IMR-90 (cell line): ENCODE measurements at regions not wholly inside any gene's neighbourhood (a gene's known extent, or its start where the extent isn't known, plus 50 kb on each side); places are given as distances from the start of the nearest gene placed in this dataset.

Experiments used
- ATAC-seq: fragments of 200-7000 bp; cut with Tn5 transposase; 2 replicates; pipeline ENCODE4 v1.9.1; 2020; ENCODE audit warnings: low read depth, mild to moderate bottlenecking, moderate library complexity
- BruUV-seq: library from RNA; stranded (reverse); fragments of 400-500 nt; replicated peaks from 2 replicates; lab custom pipeline; 2021; lab: Mats Ljungman, UMichigan
- CTCF ChIA-PET: fragments of 300-600 bp; formaldehyde crosslinking; extraction: SDS; loops from one replicate; lab custom pipeline; 2021; ENCODE audit warnings: antibody characterized with exemption; lab: Yijun Ruan, JAX
- POLR2A ChIA-PET: fragments of 300-600 bp; sonication (Branson Sonifier 250); formaldehyde crosslinking; loops from one replicate; lab custom pipeline; 2022; ENCODE audit warnings: antibody characterized with exemption; ENCODE audit not compliant: unreplicated experiment; lab: Charles Lee
- DNase-seq: peaks from one replicate; pipeline ENCODE4 v3.0.0; 2013
- H2AFZ ChIP-seq: replicated peaks from 2 replicates; pipeline ENCODE3; 2013; ENCODE audit warnings: low read length, mild to moderate bottlenecking; ENCODE audit not compliant: poor library complexity
- H2AK5ac ChIP-seq: 2 replicates; pipeline ENCODE4 v1.6.1; 2013; ENCODE audit warnings: low read depth, low read length, inconsistent platforms
- H2AK9ac ChIP-seq: replicated peaks from 2 replicates; pipeline ENCODE3; 2013; ENCODE audit warnings: mild to moderate bottlenecking, low read depth, low read length, moderate library complexity; ENCODE audit not compliant: poor library complexity
- H2BK120ac ChIP-seq: 2 replicates; pipeline ENCODE4 v1.6.1; 2013; ENCODE audit warnings: low read depth, low read length, inconsistent platforms
- H2BK15ac ChIP-seq: 3 replicates; pipeline ENCODE4 v1.6.1; 2013; ENCODE audit warnings: low read depth, low read length, inconsistent platforms
- H2BK20ac ChIP-seq: 2 replicates; pipeline ENCODE4 v1.6.1; 2013; ENCODE audit warnings: low read depth, mild to moderate bottlenecking, inconsistent platforms, low read length, moderate library complexity
- H2BK5ac ChIP-seq: 2 replicates; pipeline ENCODE4 v1.6.1; 2013; ENCODE audit warnings: mild to moderate bottlenecking, low read depth, low read length, inconsistent platforms; ENCODE audit not compliant: poor library complexity, severe bottlenecking
- H3K14ac ChIP-seq: replicated peaks from 2 replicates; pipeline ENCODE4 v1.6.1; 2013; ENCODE audit warnings: low read depth, low read length, inconsistent platforms
- H3K18ac ChIP-seq: 2 replicates; pipeline ENCODE4 v1.6.1; 2013; ENCODE audit warnings: low read depth, low read length, control low read depth
- H3K23ac ChIP-seq: 2 replicates; pipeline ENCODE4 v1.6.1; 2013; ENCODE audit warnings: low read depth, low read length, inconsistent platforms
- H3K27ac ChIP-seq: 2 replicates; pipeline ENCODE4 v1.5.1; 2013; ENCODE audit warnings: mild to moderate bottlenecking, control low read depth, low read length; ENCODE audit not compliant: insufficient read depth
- H3K27me3 ChIP-seq: 2 replicates; pipeline ENCODE4 v1.6.1; 2013; ENCODE audit warnings: low read length; ENCODE audit not compliant: control insufficient read depth, insufficient read depth
- H3K36me3 ChIP-seq: 2 replicates; pipeline ENCODE4 v1.6.1; 2013; ENCODE audit warnings: low read length, mixed read lengths; ENCODE audit not compliant: control insufficient read depth, insufficient read depth
- H3K4ac ChIP-seq: 2 replicates; pipeline ENCODE4 v1.6.1; 2013; ENCODE audit warnings: low read depth, low read length, inconsistent platforms
- H3K4me1 ChIP-seq: 2 replicates; pipeline ENCODE4 v1.6.1; 2013; ENCODE audit warnings: low read length, mixed read lengths; ENCODE audit not compliant: control insufficient read depth, insufficient read depth
- H3K4me2 ChIP-seq: 2 replicates; pipeline ENCODE4 v1.6.1; 2013; ENCODE audit warnings: low read depth, mild to moderate bottlenecking, control low read depth, low read length, moderate library complexity
- H3K4me3 ChIP-seq: 2 replicates; pipeline ENCODE4 v1.5.1; 2013; ENCODE audit warnings: low read depth, mild to moderate bottlenecking, control low read depth, low read length, moderate library complexity; ENCODE audit not compliant: insufficient read depth
- H3K56ac ChIP-seq: 2 replicates; pipeline ENCODE4 v1.6.1; 2013; ENCODE audit warnings: low read length, inconsistent platforms; ENCODE audit not compliant: insufficient read depth; ENCODE audit errors: extremely low read depth
- H3K79me1 ChIP-seq, 2 experiments: 2 replicates each; pipeline ENCODE4 v1.6.1; 2013; ENCODE audit warnings: low read length in 2 of 2, inconsistent platforms in 1 of 2, low read depth in 1 of 2
- H3K9ac ChIP-seq: 2 replicates; pipeline ENCODE4 v1.6.1; 2013; ENCODE audit warnings: low read depth, low read length, control low read depth
- H3K9me1 ChIP-seq: 2 replicates; pipeline ENCODE4 v1.6.1; 2013; ENCODE audit warnings: low read length, inconsistent platforms; ENCODE audit not compliant: insufficient read depth
- H3K9me3 ChIP-seq: 2 replicates; pipeline ENCODE4 v1.6.1; 2013; ENCODE audit warnings: low read length; ENCODE audit not compliant: control insufficient read depth, insufficient read depth
- H4K20me1 ChIP-seq: 2 replicates; pipeline ENCODE4 v1.6.1; 2013; ENCODE audit warnings: low read length, inconsistent platforms; ENCODE audit not compliant: insufficient read depth
- H4K5ac ChIP-seq: 2 replicates; pipeline ENCODE4 v1.6.1; 2013; ENCODE audit warnings: mild to moderate bottlenecking, low read depth, low read length, control low read depth
- H4K8ac ChIP-seq, 2 experiments: 2 replicates each; pipeline ENCODE4 v1.6.1; 2013; ENCODE audit warnings: low read depth in 2 of 2, low read length in 2 of 2, control low read depth in 1 of 2, inconsistent platforms in 1 of 2
- H4K91ac ChIP-seq: 2 replicates; pipeline ENCODE4 v1.6.1; 2013; ENCODE audit warnings: low read depth, low read length, inconsistent platforms; ENCODE audit not compliant: insufficient read depth
- BHLHE40 ChIP-seq: fragments of 150-350 bp; IDR thresholded peaks from 2 replicates; pipeline ENCODE4 v1.6.1; 2016; ENCODE audit warnings: mild to moderate bottlenecking, low read depth, low read length
- CEBPB ChIP-seq: IDR thresholded peaks from 2 replicates; pipeline ENCODE4 v1.6.1; 2012; ENCODE audit warnings: low read depth, low read length, improper control_type of control experiment
- CHD1 ChIP-seq: IDR thresholded peaks from 2 replicates; pipeline ENCODE4 v1.6.1; 2012; ENCODE audit warnings: low read depth, low read length, improper control_type of control experiment
- FOS ChIP-seq: fragments of 150-350 bp; IDR thresholded peaks from 2 replicates; pipeline ENCODE4 v1.6.1; 2016; ENCODE audit warnings: low read depth, low read length
- MAZ ChIP-seq: IDR thresholded peaks from 2 replicates; pipeline ENCODE4 v1.6.1; 2012; ENCODE audit warnings: low read depth, mild to moderate bottlenecking, low read length, improper control_type of control experiment, moderate library complexity, borderline replicate concordance
- MXI1 ChIP-seq: IDR thresholded peaks from 2 replicates; pipeline ENCODE4 v1.6.1; 2012; ENCODE audit warnings: low read depth, mild to moderate bottlenecking, low read length, moderate library complexity, borderline replicate concordance
- NFE2L2 ChIP-seq: fragments of 150-350 bp; IDR thresholded peaks from 2 replicates; pipeline ENCODE4 v1.6.1; 2016; ENCODE audit warnings: low read depth, mild to moderate bottlenecking, low read length
- POLR2A ChIP-seq: IDR thresholded peaks from 2 replicates; pipeline ENCODE4 v1.6.1; 2012; ENCODE audit warnings: mild to moderate bottlenecking, low read depth, low read length
- RAD21 ChIP-seq: IDR thresholded peaks from 2 replicates; pipeline ENCODE4 v1.6.1; 2012; ENCODE audit warnings: low read length, improper control_type of control experiment
- RCOR1 ChIP-seq: IDR thresholded peaks from 2 replicates; pipeline ENCODE4 v1.6.1; 2012; ENCODE audit warnings: mild to moderate bottlenecking, low read length, improper control_type of control experiment; ENCODE audit not compliant: insufficient replicate concordance
- RFX5 ChIP-seq: IDR thresholded peaks from 2 replicates; pipeline ENCODE4 v1.8.0; 2012; ENCODE audit warnings: low read depth, mild to moderate bottlenecking, low read length, moderate library complexity
- WGBS, 2 experiments: methylation state at CpG; one replicate each; pipeline versions ENCODE4 v1.1.5 to v1.1.7; 2013; ENCODE audit warnings: missing lambda C conversion rate in 2 of 2; ENCODE audit not compliant: insufficient read length in 1 of 2; ENCODE audit errors: extremely low coverage in 2 of 2; 5-methylcytosine and 5-hydroxymethylcytosine counted together
- dilution Hi-C: fragments of 300-500 bp; cut with HindIII; formaldehyde crosslinking; loops from one replicate; pipeline ENCODE4 v1.14.3; 2018; ENCODE audit warnings: low sequenced_read_pairs; ENCODE audit not compliant: unreplicated experiment
- in situ Hi-C: fragments of 300-500 bp; cut with MboI; formaldehyde crosslinking; loops from 3 replicates; pipeline ENCODE4 v1.14.3; 2019; ENCODE audit warnings: low sequenced_read_pairs, inconsistent platforms, mixed read lengths
- intact Hi-C: fragments of 100-400 bp; cut with micrococcal nuclease; formaldehyde crosslinking; loops from 2 replicates; pipeline ENCODE4 v1.10.0; 2022
- TF ChIP-seq, protein P1 (sequence below): conservative IDR thresholded peaks from 2 replicates; pipeline ENCODE4 v1.5.1; 2012; ENCODE audit warnings: mild to moderate bottlenecking, low read depth, low read length, improper control_type of control experiment
- TF ChIP-seq, protein P2 (sequence below): fragments of 150-350 bp; IDR thresholded peaks from 2 replicates; pipeline ENCODE4 v1.6.1; 2017; ENCODE audit warnings: mild to moderate bottlenecking, antibody characterized with exemption, low read length, low read depth
- TF ChIP-seq, protein P3 (sequence below): fragments of 150-350 bp; IDR thresholded peaks from 2 replicates; pipeline ENCODE4 v1.6.1; 2016; ENCODE audit warnings: low read depth, mild to moderate bottlenecking, low read length, moderate library complexity, borderline replicate concordance

DNA sequence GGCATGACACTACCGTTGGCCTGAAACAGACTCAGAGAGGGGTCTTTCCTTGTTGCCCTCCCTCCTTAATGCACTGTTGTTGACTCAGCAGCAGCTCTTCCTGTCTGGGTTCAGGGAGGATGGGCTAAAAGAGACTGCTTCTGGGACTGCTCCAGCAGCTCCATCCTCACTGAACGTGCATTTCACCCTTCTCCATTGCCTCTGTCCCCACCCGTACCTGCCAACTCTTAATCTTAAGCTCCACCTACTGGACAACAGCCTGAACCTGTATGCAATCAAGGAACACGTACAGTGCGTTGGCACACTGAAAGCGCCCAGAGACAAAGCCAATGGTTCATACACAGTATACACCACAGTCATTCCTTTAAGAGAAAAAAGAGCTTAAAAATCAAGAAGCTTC lies 230.8 kb upstream of the RAB6C start:
- ChIA-PET CTCF (no interaction called here), POLR2A (no interaction called here)
- WGBS, 2 experiments = no CpG with 5 or more reads among the region's 6 CpGs
- H4K5ac ChIP-seq = no peak overlapping the region
- H2AK9ac ChIP-seq = no peak overlapping the region
- H3K4me1 ChIP-seq = no peaks in the 10 kb centered on the region
- H2BK20ac ChIP-seq = no peak overlapping the region
- no peak overlapping the region for H3K14ac ChIP-seq
- in situ Hi-C loops (no loop called here), intact Hi-C loops (no loop called here), dilution Hi-C loops (no loop called here)
- H3K23ac ChIP-seq = no peak overlapping the region
- H4K20me1 ChIP-seq = no peaks in the 10 kb centered on the region
- no peak overlapping the region for H4K8ac ChIP-seq
- ATAC-seq = no peak
- no TSS peak for BruUV-seq
- no peaks in the 10 kb centered on the region for H3K79me1 ChIP-seq
- H2BK5ac ChIP-seq = no peak overlapping the region
- no peak for DNase-seq
- H2AFZ ChIP-seq = no peak overlapping the region
- H3K56ac ChIP-seq = no peak overlapping the region
- no peak overlapping the region for H3K18ac ChIP-seq
- no peak overlapping the region for H3K27ac ChIP-seq
- no peak overlapping the region for H2BK120ac ChIP-seq
- H3K36me3 ChIP-seq = no peaks in the 10 kb centered on the region
- H3K9me3 ChIP-seq = peaks cover 8% of the 10 kb centered on the region
- no peak overlapping the region for H2BK15ac ChIP-seq
- no peak overlapping the region for H3K4me2 ChIP-seq
- H4K91ac ChIP-seq = no peak overlapping the region
- no peaks in the 10 kb centered on the region for H3K27me3 ChIP-seq
- no peak overlapping the region for H3K4ac ChIP-seq
- no peak overlapping the region for H3K4me3 ChIP-seq
- no peak overlapping the region for H2AK5ac ChIP-seq
- H3K9me1 ChIP-seq = no peaks in the 10 kb centered on the region
- no peak overlapping the region for H3K9ac ChIP-seq
- no peak for TF ChIP-seq BHLHE40
- TF ChIP-seq POLR2A = no peak
- no peak for TF ChIP-seq CHD1
- no peak for TF ChIP-seq RFX5
- no peak for TF ChIP-seq MXI1
- no peak for TF ChIP-seq NFE2L2
- TF ChIP-seq, protein P1, sequence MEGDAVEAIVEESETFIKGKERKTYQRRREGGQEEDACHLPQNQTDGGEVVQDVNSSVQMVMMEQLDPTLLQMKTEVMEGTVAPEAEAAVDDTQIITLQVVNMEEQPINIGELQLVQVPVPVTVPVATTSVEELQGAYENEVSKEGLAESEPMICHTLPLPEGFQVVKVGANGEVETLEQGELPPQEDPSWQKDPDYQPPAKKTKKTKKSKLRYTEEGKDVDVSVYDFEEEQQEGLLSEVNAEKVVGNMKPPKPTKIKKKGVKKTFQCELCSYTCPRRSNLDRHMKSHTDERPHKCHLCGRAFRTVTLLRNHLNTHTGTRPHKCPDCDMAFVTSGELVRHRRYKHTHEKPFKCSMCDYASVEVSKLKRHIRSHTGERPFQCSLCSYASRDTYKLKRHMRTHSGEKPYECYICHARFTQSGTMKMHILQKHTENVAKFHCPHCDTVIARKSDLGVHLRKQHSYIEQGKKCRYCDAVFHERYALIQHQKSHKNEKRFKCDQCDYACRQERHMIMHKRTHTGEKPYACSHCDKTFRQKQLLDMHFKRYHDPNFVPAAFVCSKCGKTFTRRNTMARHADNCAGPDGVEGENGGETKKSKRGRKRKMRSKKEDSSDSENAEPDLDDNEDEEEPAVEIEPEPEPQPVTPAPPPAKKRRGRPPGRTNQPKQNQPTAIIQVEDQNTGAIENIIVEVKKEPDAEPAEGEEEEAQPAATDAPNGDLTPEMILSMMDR = no peak
- no peak for TF ChIP-seq RCOR1
- no peak for TF ChIP-seq CEBPB
- no peak for TF ChIP-seq RAD21
- no peak for TF ChIP-seq FOS
- TF ChIP-seq, protein P2, sequence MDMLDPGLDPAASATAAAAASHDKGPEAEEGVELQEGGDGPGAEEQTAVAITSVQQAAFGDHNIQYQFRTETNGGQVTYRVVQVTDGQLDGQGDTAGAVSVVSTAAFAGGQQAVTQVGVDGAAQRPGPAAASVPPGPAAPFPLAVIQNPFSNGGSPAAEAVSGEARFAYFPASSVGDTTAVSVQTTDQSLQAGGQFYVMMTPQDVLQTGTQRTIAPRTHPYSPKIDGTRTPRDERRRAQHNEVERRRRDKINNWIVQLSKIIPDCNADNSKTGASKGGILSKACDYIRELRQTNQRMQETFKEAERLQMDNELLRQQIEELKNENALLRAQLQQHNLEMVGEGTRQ = no peak
- TF ChIP-seq MAZ = no peak
- TF ChIP-seq, protein P3, sequence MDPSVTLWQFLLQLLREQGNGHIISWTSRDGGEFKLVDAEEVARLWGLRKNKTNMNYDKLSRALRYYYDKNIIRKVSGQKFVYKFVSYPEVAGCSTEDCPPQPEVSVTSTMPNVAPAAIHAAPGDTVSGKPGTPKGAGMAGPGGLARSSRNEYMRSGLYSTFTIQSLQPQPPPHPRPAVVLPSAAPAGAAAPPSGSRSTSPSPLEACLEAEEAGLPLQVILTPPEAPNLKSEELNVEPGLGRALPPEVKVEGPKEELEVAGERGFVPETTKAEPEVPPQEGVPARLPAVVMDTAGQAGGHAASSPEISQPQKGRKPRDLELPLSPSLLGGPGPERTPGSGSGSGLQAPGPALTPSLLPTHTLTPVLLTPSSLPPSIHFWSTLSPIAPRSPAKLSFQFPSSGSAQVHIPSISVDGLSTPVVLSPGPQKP = no peak
